ENCODE measurements at regions not wholly inside any gene's neighbourhood (a gene's known extent, or its start where the extent isn't known, plus 50 kb on each side); places are given as distances from the start of the nearest gene placed in this dataset.

GRCh38 chr2:204171432-204172144 lies 235.0 kb downstream of the ICOS start:
- no peak overlapping the region for H3K27ac ChIP-seq (ENCODE audit: extremely low read length, insufficient read depth, low read length)
- BruUV-seq (replicated peaks): no TSS peak
- no peaks in the 10 kb centered on the region for H4K20me1 ChIP-seq (ENCODE audit: insufficient read depth, low read length)
- no peak overlapping the region for H3K4me3 ChIP-seq (replicated peaks in 1 of 3; ENCODE audit: insufficient read depth in 1 of 3, low read depth in 2 of 3, low read length in 3 of 3)
- no peaks in the 10 kb centered on the region for H3K36me3 ChIP-seq (replicated peaks in 1 of 2; ENCODE audit: control insufficient read depth in 1 of 2, insufficient read depth in 2 of 2, low read length in 2 of 2)
- TF ChIP-seq ZFYVE20 (CRISPR knock-in tag; IDR thresholded peaks at IDR 0.05; ENCODE audit: borderline replicate concordance, low read depth) (no peak), HOMEZ (CRISPR knock-in tag; IDR thresholded peaks at IDR 0.05; ENCODE audit: low read depth) (no peak), CREB3 (CRISPR knock-in tag; IDR thresholded peaks at IDR 0.05) (no peak), ZNF441 (CRISPR knock-in tag; IDR thresholded peaks at IDR 0.05; ENCODE audit: borderline replicate concordance) (no peak), KAT7 (CRISPR knock-in tag; IDR thresholded peaks at IDR 0.05; ENCODE audit: borderline replicate concordance) (no peak)
- TF ChIP-seq, protein P1, sequence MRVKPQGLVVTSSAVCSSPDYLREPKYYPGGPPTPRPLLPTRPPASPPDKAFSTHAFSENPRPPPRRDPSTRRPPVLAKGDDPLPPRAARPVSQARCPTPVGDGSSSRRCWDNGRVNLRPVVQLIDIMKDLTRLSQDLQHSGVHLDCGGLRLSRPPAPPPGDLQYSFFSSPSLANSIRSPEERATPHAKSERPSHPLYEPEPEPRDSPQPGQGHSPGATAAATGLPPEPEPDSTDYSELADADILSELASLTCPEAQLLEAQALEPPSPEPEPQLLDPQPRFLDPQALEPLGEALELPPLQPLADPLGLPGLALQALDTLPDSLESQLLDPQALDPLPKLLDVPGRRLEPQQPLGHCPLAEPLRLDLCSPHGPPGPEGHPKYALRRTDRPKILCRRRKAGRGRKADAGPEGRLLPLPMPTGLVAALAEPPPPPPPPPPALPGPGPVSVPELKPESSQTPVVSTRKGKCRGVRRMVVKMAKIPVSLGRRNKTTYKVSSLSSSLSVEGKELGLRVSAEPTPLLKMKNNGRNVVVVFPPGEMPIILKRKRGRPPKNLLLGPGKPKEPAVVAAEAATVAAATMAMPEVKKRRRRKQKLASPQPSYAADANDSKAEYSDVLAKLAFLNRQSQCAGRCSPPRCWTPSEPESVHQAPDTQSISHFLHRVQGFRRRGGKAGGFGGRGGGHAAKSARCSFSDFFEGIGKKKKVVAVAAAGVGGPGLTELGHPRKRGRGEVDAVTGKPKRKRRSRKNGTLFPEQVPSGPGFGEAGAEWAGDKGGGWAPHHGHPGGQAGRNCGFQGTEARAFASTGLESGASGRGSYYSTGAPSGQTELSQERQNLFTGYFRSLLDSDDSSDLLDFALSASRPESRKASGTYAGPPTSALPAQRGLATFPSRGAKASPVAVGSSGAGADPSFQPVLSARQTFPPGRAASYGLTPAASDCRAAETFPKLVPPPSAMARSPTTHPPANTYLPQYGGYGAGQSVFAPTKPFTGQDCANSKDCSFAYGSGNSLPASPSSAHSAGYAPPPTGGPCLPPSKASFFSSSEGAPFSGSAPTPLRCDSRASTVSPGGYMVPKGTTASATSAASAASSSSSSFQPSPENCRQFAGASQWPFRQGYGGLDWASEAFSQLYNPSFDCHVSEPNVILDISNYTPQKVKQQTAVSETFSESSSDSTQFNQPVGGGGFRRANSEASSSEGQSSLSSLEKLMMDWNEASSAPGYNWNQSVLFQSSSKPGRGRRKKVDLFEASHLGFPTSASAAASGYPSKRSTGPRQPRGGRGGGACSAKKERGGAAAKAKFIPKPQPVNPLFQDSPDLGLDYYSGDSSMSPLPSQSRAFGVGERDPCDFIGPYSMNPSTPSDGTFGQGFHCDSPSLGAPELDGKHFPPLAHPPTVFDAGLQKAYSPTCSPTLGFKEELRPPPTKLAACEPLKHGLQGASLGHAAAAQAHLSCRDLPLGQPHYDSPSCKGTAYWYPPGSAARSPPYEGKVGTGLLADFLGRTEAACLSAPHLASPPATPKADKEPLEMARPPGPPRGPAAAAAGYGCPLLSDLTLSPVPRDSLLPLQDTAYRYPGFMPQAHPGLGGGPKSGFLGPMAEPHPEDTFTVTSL (CRISPR knock-in tag; IDR thresholded peaks at IDR 0.05; ENCODE audit: borderline replicate concordance): no peak
- DNase-seq (ENCODE audit: low spot score) (no peak), ATAC-seq (no peak), FAIRE-seq (no peak)
- H2AFZ ChIP-seq (ENCODE audit: low read length): no peak overlapping the region
- peaks cover 10% of the 10 kb centered on the region; the same call in 1 of the 2 replicates for H3K4me1 ChIP-seq (ENCODE audit: insufficient read depth, low read length)
- ChIA-PET POLR2A (no interaction called here), CTCF (ENCODE audit: low intra/inter-chr PET ratio, low total read pairs) (no interaction called here)
- peaks cover 2 to 3% of the 10 kb centered on the region in 2 experiments; a peak in 1 of 5 replicates for H3K27me3 ChIP-seq (ENCODE audit: control insufficient read depth in 1 of 2, insufficient read depth in 2 of 2, low read length in 2 of 2)
- H3K9ac ChIP-seq (ENCODE audit: insufficient read depth, low read depth, low read length): no peak overlapping the region
- no peaks in the 10 kb centered on the region for H3K79me2 ChIP-seq (ENCODE audit: insufficient read depth, low read length)
- WGBS (ENCODE audit: low lambda C conversion rate): 42% methylated on average over 6 of the region's 6 CpGs
- in situ Hi-C loops (cut with HindIII; ENCODE audit: extremely low pct_ligation_motif_present, low pct_unique_long_range_greater_than_20kb): no loop called here
- no peaks in the 10 kb centered on the region for H3K9me3 ChIP-seq (ENCODE audit: low read length)
- intact Hi-C loops (cut with micrococcal nuclease; ENCODE audit: unreplicated experiment): no loop called here
- no peak overlapping the region for H3K4me2 ChIP-seq (ENCODE audit: low read depth, low read length)
